Femur (tissue), 1 donor: ENCODE measurements at regions not wholly inside any gene's neighbourhood (a gene's known extent, or its start where the extent isn't known, plus 50 kb on each side); places are given as distances from the start of the nearest gene placed in this dataset.
A peak's percentile ranks its signal among the peaks of the same experiment; 100 is the strongest.

ENCODE experiments used
- DNase-seq: peaks from one replicate; pipeline ENCODE4 v3.0.0-alpha.2; 2017

- DNase-seq, result no peak
Measured at GRCh38 chr2:133814890-133815289, 246.6 kb upstream of the NCKAP5 start.

GRCh38 chr2:133816037-133816436 lies 247.8 kb upstream of the NCKAP5 start:
- DNase-seq, result no peak

- no peak for DNase-seq
Measured at GRCh38 chr2:133817680-133818566, 249.7 kb upstream of the NCKAP5 start.

GRCh38 chr2:133818661-133819060 lies 250.4 kb upstream of the NCKAP5 start:
- DNase-seq, result no peak

- DNase-seq, result no peak
Measured at GRCh38 chr2:133819906-133820305, 251.6 kb upstream of the NCKAP5 start.

- no peak for DNase-seq
Measured at GRCh38 chr2:133821107-133821760, 253.0 kb upstream of the NCKAP5 start.

GRCh38 chr2:133822517-133823225 lies 254.4 kb upstream of the NCKAP5 start:
- DNase-seq, result no peak

GRCh38 chr2:133823226-133823550 lies 254.9 kb upstream of the NCKAP5 start:
- DNase-seq, result no peak

GRCh38 chr2:133824869-133825268 lies 256.6 kb upstream of the NCKAP5 start:
- DNase-seq, result no peak

- DNase-seq, result no peak
Measured at GRCh38 chr2:133825778-133826177, 257.5 kb upstream of the NCKAP5 start.

GRCh38 chr2:133828913-133829312 lies 260.6 kb upstream of the NCKAP5 start:
- DNase-seq, result no peak

- no peak for DNase-seq
Measured at GRCh38 chr2:133829450-133830020, 261.3 kb upstream of the NCKAP5 start.

GRCh38 chr2:133833746-133834145 lies 265.5 kb upstream of the NCKAP5 start:
- no peak for DNase-seq

- DNase-seq, result no peak
Measured at GRCh38 chr2:133835821-133836619, 267.8 kb upstream of the NCKAP5 start.

GRCh38 chr2:133836691-133837345 lies 268.6 kb upstream of the NCKAP5 start:
- DNase-seq, result no peak

- DNase-seq, result no peak
Measured at GRCh38 chr2:133837441-133838094, 269.3 kb upstream of the NCKAP5 start.

- no peak for DNase-seq
Measured at GRCh38 chr2:133838642-133839365, 270.5 kb upstream of the NCKAP5 start.

- no peak for DNase-seq
Measured at GRCh38 chr2:133839677-133840076, 271.4 kb upstream of the NCKAP5 start.

GRCh38 chr2:133840761-133841160 lies 272.5 kb upstream of the NCKAP5 start:
- DNase-seq, result no peak

- DNase-seq, result peak; percentile 60
Measured at GRCh38 chr2:133841900-133842299, 273.6 kb upstream of the NCKAP5 start.

- no peak for DNase-seq
Measured at GRCh38 chr2:133842446-133842845, 274.2 kb upstream of the NCKAP5 start.
